Activated CD4-positive, alpha-beta T cell treated with anti-CD3 and anti-CD28 coated beads, Interleukin-2, amount 50 U/mL, for 1 hour (primary cell): ENCODE measurements at regions not wholly inside any gene's neighbourhood (a gene's known extent, or its start where the extent isn't known, plus 50 kb on each side); places are given as distances from the start of the nearest gene placed in this dataset.
A peak's percentile ranks its signal among the peaks of the same experiment; 100 is the strongest.
"Not testable (repeated sequence)": the region's sequence is repeated elsewhere in the genome, so short reads cannot be mapped to it uniquely, and the experiment has no call there.

Source experiments
- DNase-seq: peaks from one replicate; pipeline ENCODE4 v3.0.0-alpha.2; 2020

DNA sequence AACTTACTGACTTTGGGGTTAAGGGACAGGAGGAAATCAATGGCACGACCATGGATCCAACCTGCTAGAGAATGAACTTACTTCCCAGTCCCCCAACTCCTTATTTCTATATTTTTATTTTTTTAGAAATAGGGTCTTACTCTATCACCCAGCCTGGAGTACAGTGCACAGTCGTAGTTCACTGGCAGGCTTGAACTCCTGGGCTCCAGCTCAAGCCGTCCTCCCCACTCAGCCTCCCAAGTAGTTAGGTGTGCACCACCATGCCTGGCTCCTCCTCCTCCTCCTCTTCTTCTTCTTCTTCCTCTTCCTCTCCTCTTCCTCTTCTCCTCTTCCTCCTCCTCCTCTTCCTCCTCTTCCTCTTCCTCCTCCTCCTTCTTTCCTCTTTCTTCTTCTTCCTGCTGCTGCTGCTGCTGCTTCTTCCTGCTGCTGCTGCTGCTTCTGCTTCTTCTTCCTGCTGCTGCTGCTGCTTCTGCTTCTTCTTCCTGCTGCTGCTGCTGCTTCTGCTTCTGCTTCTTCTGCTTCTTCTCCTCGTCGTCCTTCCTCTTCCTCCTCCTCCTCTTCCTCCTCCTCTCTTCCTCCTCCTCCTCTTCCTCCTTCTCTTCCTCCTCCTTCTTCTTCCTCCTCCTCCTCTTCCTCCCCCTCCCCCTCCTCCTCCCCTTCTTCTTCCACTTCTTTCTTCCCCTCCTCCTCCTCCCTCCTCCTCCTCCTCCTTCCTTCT lies 390.1 kb upstream of the RGS6 start:
- no peak for DNase-seq

DNA sequence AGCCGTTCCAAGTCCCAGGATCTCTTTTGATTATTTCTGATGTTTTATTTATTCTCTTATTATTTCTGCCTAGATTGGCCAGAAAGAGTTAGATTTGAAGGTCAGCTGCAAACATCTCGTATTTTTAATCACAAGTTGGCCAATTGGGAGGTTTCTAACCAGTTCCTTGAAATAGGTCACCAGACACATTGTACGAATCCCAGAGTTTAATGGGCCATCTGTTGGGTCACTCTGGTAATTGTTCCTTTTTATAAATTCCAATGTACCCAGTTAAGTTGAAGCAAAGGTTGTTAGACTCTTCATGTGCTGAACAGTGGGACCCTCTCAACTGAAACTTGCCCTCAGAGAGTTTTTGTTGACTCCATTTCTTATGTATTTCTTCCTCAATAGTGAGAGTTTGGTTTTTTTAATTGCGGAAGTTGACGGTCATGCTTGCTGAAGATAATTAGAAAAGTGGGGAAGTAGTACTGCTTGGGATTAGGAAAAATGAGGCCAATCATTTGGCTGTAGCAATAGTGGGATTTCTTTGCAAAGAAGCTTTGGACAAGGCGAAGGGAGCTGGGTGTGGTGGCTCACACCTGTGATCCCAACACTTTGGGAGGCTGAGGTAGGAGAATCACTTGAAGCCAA lies 382.7 kb upstream of the RGS6 start:
- DNase-seq, result no peak

DNA sequence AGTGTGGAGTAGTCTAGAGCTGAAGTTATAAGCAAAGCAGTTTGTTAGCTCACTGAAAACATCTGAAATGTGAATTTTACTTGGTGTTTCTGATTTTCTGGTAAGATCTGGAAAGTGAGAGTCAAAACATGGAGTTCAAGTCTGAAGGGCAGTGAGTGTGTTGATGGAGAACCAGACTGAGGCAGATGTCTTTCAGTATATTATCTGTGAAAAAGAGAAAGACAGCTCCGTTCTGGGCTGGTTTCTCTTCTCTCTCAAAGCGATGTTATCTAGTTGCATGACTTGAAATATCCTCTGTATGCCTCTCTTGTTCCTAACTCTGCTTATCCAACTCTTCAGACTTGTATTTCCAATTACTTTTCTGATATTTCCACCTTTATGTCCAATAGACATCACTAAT lies 381.9 kb upstream of the RGS6 start:
- no peak for DNase-seq

DNA sequence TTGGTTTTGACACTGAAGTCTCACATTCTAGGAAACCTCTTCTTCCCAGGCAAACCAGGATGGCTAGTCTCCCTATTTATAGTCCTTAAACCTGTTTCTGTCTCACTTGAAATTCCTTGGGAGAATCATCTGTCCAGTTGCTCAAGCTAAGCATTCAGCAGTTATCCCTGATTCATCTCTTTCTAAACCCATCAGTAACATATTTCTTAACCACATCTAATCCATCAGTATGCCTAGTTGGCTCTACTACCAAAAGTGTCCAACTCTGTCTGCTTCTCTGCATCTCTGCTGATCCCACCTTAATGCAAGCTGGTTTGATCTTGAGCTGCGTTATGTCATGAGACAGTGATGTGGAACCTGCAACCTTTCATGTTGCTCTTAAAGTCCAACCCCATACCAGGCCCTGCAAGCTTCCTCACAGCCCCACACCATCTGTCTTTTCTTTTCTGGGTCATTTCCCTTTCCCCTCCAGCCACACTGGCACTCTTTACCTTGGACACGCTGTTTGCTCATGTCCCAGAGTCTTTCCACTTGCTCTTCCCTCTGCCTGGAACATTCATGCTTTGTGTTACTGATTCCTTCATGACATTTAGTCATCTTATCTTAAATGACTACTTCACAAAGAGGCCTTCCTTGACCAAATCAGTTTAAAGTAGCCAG lies 380.8 kb upstream of the RGS6 start:
- no peak for DNase-seq

DNA sequence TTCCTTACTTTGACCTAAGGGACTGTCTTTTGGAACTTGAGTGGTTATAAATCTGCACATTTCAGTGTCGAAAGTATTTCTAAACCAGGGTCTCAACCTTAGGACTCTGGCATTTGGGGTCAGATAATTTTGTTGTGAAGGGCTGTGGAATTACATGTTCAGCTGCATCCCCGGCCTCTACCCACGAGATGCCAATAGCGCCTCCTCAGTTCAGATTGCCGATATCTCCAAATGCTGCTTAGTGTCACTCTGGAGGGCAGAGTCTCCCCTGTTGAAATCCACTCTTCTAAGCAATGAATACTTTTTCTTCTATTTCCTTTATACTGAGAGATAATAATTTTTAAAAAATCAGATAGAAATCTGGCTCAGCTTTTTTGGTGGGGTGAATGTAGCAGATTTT lies 379.4 kb upstream of the RGS6 start:
- DNase-seq, result no peak

DNA sequence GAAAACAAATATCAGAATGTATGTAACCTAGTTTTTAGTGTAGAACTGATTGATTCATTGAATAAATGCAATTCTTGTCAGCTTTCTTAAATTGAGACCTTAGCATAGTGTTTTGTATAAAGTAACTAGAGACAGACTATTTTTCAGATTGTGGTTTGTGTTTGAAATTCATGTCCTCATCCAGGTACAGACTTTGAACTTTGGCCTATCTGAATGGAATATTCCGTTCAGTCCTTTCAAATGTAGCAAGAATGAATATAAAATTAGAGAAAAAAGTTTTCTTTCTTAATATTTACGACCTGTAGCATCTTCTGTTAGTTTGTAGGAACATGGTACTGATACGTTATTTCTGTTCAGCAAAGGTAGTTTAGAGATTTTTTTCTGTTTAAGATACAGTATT lies 378.4 kb upstream of the RGS6 start:
- no peak for DNase-seq

DNA sequence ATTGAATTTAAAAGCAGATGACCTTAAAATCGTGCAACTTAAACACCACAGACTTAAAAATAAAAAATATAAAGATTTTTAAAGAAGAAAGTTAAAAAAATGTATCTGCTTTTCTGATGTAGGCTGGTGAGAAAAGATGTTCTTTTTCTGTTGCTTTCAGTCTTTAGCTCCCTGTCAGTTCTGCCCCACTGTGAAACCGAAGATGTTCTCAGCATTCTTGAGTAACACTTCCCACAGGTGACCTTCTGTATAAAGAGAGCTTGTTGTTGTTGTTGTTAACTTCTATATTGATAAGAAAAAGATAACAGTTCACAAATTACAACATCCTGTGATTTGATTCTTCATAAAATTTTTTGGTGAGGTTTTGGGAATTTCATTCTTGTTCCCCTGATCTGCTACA lies 377.9 kb upstream of the RGS6 start:
- DNase-seq, result no peak

DNA sequence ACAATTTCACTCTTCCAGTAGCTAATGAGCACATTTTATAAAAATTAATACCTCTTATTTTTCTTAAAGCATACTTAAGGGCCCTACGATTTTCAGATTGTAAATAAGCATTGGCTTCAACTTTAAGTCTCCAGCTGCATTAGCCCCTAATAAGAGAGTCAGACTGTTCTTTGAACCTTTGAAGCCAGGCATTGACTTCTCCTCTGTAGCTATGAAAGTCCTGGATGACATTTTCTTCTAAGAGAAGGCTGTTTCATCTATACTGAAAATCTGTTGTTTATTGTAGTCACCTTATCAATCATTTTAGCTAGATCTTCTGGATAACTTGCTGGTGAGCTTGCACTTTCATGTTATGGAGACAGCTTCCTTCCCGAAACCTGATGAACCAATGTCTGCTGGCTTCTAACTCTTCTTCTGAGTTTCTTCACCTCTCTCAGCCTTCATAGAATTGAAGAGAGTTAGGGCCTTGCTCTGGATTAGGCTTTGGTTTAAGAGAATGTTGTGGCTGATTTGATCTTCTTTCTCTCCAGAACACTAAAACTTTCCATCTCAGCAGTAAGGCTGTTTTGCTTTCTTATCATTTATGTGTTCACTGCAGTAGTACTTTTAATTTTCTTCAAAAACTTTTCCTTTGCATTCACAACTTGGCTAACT lies 377.1 kb upstream of the RGS6 start:
- no peak for DNase-seq

DNA sequence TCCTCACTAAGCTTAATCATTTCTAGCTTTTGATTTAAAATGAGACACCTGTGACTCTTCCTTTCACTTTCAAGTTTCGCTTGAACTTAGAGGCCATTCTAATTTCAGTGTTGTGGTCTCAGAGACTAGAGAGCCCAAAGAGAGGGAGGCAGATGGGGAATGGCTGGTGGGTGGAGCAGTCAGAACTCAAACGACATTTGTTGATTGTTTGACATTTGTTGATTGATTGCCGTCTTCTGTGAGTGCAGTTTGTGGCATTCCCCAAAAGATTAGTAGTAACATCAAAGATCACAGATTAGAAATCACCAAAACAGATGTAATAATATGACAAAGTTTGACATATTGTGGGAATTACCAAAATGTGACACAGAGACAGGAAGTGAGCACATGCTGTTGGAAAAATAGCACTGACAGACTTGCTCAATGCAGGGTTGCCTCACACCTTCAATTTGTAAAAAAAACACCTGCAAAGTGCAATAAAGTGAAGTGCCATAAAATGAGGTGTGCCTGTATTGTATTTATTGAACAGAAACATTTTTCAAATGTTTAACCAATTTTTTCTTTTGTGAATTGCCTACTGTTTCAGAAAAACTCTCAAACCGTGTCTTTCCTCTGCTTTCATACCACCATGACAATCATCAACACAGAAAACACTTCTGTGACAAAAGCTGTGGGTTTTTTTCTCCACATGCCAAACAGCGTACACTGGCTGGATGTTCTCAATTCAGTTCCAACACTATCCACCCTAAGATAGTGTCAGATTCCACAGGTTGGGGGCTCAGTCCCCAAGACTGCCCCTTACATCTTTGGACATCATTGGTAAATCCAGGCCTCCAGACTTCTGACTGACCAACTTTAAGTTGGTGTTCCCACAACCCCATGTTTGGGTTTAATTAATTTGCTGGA lies 376.3 kb upstream of the RGS6 start:
- DNase-seq, result peak; percentile 44

DNA sequence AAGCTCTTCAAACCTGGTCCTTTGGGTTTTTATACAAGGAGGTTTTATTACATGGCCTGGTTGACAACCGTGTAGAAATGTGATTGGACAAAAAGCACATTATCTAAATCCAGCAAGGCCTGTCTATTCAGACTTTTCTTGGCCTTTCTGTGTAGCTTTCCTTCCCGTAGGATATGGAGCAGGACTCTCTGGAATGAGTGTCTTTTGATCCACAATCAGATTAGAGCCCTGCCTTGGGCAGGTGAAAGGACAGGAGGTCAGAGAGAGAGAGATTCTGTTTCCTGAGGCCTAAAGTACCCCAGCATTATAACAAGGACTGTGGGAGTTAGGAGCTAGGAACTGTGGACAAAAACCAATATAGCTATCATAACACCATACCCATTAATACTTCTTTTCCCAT lies 375.5 kb upstream of the RGS6 start:
- no peak for DNase-seq

DNA sequence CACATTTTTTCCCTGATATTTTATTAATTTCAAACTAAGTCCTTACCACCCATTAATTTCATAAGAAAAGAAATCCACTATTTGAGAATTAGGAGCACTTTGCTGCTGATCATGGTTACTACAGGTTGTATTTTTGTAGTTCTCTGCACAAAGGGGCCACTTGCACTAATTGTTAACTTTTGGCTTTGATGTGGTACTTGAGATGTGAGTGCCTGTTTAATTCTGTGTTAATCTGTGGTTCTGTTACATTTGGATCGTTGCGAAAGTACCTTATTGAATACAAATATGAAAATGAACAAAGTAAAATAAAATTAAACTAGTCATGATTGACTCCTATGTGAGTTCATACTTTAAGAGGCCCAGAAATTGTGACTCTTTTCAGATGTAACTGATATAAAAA lies 374.9 kb upstream of the RGS6 start:
- DNase-seq, result no peak

DNA sequence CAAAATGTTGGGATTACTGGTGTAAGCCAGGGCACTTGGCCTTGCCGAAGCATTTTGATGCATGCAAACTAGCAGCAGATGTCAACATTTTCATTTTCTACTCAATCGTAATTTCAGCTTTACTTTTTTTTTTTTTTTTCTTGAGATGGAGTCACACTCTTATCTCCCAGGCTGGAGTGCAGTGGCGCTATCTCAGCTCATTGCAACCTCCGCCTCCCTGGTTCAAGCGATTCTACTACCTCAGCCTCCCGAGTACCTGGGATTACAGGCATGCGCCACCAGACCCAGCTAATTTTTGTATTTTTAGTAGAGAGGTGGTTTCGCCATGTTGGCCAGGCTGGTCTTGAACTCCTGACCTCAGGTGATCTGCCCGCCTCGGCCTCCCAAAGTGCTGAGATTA lies 373.3 kb upstream of the RGS6 start:
- not testable (repeated sequence) for DNase-seq

DNA sequence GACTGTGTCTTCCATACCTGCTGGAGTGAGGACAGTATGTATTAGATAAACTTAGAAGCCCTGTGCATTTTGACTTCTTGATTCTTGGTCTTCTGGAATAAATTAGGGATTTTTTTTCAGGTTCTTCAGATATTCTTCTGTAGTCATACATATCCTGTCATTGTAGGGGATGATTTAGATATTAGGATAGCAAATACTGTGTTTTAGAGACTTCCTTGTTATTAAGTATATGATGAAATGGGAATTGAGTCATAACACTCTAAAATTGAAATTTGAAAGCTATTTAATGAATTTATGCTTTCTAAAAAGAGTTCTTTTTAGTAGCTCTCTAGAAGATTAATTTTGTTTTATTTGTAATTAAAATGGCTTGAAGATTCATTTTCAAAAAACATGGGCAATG lies 371.5 kb upstream of the RGS6 start:
- DNase-seq, result no peak

DNA sequence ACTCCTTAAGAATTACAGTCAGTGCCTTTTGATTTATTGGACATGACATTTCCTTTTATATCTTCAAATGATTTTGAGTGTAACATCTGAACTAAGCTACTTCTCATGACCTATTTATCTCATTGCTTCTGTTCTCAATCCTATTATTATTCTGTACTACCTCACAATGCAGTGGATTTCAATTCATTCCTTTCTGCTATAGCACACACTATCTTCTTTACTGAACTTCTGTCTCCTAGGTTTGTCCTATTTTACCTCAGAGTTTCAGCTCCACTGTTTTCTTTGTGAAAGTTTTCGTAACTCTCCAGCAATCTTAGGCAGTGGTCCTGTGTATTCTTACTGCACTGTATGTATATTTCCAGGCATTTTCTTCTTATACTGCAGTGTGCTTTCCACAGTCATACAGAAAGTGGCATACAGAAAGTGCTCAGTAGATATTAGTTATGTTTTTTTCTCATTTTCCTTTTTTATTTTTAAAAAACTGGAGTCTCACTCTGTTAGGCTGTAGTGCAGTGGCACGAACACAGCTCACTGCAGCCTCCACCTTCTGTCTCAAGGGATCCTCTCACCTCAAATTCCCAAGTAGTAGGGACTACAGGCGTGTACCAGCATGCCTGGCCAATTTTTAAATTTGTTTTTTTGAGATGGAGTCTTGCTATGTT lies 368.6 kb upstream of the RGS6 start:
- no peak for DNase-seq

DNA sequence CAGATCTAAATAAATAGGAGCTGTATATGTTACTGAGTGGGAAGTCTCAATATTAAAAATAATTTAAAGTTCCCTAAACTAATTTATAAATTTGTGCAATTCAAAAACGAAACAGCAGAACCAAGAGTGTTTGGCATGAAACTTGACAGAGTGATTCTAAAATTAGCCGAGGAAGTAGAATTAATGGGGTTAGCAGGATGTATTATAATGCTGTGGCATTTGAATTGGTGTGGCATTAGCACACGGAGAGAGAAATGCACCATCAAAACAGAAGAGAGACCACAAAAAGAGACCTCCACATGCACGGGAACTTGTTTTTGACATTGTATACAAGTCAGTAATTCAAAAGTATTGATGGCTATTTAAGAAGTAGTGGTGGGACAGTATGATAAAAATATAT lies 366.0 kb upstream of the RGS6 start:
- DNase-seq, result no peak

DNA sequence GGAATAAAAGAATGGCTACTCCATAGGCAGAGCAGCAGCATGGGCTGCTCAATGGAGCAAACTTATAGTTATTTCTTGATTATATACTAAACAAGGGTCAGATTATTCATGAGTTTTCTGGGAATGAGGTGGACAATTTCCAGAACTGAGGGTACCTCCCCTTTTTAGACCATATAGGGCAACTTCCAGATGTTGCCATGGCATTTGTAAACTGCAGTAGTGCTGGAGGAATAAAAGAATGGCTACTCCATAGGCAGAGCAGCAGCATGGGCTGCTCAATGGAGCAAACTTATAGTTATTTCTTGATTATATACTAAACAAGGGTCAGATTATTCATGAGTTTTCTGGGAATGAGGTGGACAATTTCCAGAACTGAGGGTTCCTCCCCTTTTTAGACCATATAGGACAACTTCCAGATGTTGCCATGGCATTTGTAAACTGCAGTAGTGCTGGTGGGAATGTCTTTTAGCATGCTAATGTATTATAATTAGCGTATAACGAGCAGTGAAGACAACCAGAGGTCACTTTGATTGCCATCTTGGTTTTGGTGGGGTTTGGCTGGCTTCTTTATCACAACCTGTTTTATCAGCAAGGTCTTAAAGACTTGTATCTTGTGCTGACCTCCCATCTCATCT lies 364.6 kb upstream of the RGS6 start:
- DNase-seq, result not testable (repeated sequence)

DNA sequence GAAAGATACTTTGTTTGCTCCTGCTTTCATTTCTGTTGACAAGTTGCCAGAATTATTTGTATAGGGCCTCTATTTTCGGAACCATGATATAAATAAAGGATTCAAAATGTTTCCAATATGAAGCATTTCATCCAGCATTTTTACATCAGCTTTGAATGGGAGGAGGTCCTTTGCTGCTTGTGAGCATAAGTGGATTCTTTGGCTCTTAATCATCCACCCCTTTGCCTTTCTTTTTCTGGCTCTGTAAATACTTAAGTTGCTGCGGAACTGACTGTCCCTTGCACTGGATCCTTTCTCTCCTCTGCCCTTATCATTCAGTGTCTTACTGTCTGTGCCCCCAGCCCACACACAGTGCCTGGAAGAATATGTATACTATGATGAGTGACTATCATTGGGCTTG lies 357.3 kb upstream of the RGS6 start:
- no peak for DNase-seq

DNA sequence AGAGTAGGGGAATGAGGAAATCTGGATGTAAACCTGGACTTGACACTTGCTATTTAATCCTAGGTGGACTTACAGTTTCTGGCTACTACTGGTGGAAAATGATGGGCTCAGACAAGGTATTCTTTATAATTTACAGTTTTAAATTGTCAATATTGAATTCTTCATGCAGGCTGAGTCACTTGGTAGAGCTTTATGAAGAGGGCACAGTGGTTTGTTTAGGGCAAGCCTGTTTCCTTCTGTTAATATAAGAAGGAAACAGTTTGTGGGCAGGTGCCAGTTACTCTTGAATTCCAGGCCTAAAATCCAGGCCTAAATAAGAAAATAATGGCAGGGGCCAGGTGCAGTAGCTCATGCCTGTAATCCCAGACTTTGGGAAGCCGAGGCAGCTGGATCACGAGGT lies 355.8 kb upstream of the RGS6 start:
- DNase-seq, result no peak

DNA sequence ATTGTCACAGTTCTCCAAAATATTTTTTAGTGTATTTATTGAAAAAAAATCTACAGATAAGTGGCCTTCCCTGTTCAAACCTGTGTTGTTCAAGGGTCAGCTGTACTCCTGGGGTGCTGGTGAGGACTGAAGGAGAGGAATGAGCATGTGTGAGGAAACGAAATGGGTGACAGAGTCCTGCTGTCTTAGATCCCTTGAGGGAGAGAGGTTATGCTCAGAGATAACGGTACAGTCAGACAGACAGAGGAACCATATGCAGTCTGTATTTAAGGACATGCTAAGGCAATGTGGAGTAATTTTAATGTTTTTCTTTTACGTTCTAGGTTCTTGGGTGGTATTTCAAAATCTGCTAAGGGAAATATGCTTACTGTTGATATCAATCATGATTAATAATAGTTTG lies 352.9 kb upstream of the RGS6 start:
- no peak for DNase-seq

DNA sequence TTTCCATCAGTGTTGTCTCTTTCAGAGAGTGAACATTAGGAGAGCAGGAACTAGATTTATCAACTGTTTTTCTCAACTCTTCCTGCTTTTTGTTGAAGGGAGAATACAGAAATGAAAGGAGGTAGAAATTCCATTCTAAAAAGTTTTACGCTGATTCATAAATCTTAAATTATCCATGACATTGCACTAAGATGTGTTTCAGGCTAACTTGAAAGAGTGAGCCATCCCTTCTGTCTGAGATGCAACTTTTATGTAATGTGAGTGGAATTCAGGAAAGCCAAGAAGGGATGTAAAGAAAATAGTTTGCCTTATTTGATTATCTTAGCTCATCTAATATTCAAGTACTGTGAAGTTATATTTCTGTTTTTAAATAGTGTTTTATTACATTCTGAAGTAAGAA lies 349.5 kb upstream of the RGS6 start:
- no peak for DNase-seq

DNA sequence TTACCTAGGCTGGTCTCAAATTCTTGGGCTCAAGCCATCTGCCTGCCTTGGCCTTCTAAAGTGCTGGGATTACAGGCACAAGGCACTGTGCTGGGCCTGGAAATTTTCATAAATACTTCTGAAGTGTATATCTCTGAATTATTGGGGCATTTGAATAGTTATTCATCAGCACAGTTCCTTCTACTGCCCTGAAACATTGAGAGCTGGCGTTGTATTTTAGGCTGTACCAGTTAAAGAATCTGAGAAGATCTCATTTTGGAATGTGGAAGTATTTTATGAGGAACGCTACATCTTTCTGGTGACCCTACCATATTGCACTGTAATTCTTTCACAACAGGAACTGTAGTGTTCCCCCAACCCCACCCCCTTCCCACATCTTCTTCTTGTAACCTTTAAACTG lies 349.0 kb upstream of the RGS6 start:
- no peak for DNase-seq

DNA sequence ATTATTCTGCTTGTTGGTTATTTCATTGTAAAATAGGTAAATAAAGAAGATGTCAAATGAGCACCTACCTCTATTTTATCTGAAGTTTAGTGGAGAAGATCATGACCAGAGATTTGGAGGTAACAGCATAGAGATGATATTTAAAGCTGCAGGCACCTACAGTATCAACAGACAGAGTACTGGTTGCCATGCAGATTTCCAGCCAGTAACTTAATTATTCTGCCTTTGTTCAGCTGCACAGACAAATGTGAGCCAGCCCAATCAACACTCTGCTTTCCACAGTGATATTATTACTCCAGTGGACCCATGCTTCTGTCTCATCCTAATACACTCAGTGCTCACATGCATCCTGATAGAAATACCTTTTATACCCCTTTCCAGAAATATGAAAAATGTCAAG lies 348.5 kb upstream of the RGS6 start:
- no peak for DNase-seq
